Astrocyte (in vitro differentiated cells and primary cell): ENCODE measurements at regions not wholly inside any gene's neighbourhood (a gene's known extent, or its start where the extent isn't known, plus 50 kb on each side); places are given as distances from the start of the nearest gene placed in this dataset.

Experiments used
- DNase-seq: peaks from one replicate; pipeline ENCODE4 v3.0.0-alpha.2; 2010; ENCODE audit warnings: low read depth
- FAIRE-seq: peaks from 2 replicates; lab custom pipeline; 2011; peaks lifted over from hg19 to GRCh38; lab: Jason Lieb, UNC
- H2AFZ ChIP-seq: 2 replicates; pipeline ENCODE4 v1.6.0; 2012; ENCODE audit warnings: low read depth, low read length, inconsistent platforms
- H3K27ac ChIP-seq: 2 replicates; pipeline ENCODE4 v1.5.1; 2011; ENCODE audit warnings: low read depth, low read length, inconsistent platforms
- H3K27me3 ChIP-seq: 2 replicates; pipeline ENCODE4 v1.6.0; 2011; ENCODE audit warnings: low read length, inconsistent platforms; ENCODE audit not compliant: insufficient read depth
- H3K36me3 ChIP-seq: 2 replicates; pipeline ENCODE4 v1.5.1; 2011; ENCODE audit warnings: low read length, inconsistent platforms; ENCODE audit not compliant: insufficient read depth
- H3K4me1 ChIP-seq: 2 replicates; pipeline ENCODE4 v1.5.1; 2011; ENCODE audit warnings: low read length, inconsistent platforms; ENCODE audit not compliant: insufficient read depth
- H3K4me2 ChIP-seq: 2 replicates; pipeline ENCODE4 v1.6.0; 2012; ENCODE audit warnings: low read length, inconsistent platforms
- H3K4me3 ChIP-seq: 2 replicates; pipeline ENCODE4 v1.5.1; 2011; ENCODE audit warnings: low read depth, mild to moderate bottlenecking, low read length, inconsistent platforms; ENCODE audit not compliant: insufficient read depth
- H3K79me2 ChIP-seq: 2 replicates; pipeline ENCODE4 v1.6.0; 2012; ENCODE audit warnings: mild to moderate bottlenecking, low read length, inconsistent platforms; ENCODE audit not compliant: insufficient read depth
- H3K9ac ChIP-seq: 2 replicates; pipeline ENCODE4 v1.6.0; 2012; ENCODE audit warnings: mild to moderate bottlenecking, low read length, inconsistent platforms
- H3K9me3 ChIP-seq: 2 replicates; pipeline ENCODE4 v1.5.1; 2012; ENCODE audit warnings: low read depth, mild to moderate bottlenecking, low read length, inconsistent platforms; ENCODE audit not compliant: insufficient read depth
- H4K20me1 ChIP-seq: 2 replicates; pipeline ENCODE4 v1.6.0; 2012; ENCODE audit warnings: low read length, inconsistent platforms; ENCODE audit not compliant: insufficient read depth
- H3K27ac Mint-ChIP-seq: one replicate; pipeline ENCODE4 v1.8.0; 2021; ENCODE audit warnings: mild to moderate bottlenecking, mixed read lengths; ENCODE audit not compliant: unreplicated experiment
- H3K27me3 Mint-ChIP-seq: one replicate; pipeline ENCODE4 v1.8.0; 2021; ENCODE audit warnings: low read depth, mixed read lengths; ENCODE audit not compliant: unreplicated experiment
- H3K36me3 Mint-ChIP-seq: one replicate; pipeline ENCODE4 v1.8.0; 2021; ENCODE audit warnings: low read depth, mixed read lengths; ENCODE audit not compliant: unreplicated experiment
- H3K4me1 Mint-ChIP-seq: one replicate; pipeline ENCODE4 v1.8.0; 2021; ENCODE audit warnings: low read depth, mixed read lengths; ENCODE audit not compliant: unreplicated experiment
- H3K4me3 Mint-ChIP-seq: one replicate; pipeline ENCODE4 v1.8.0; 2021; ENCODE audit warnings: mild to moderate bottlenecking, moderate library complexity, mixed read lengths; ENCODE audit not compliant: unreplicated experiment
- H3K9me3 Mint-ChIP-seq: one replicate; pipeline ENCODE4 v1.8.0; 2021; ENCODE audit warnings: mild to moderate bottlenecking, mixed read lengths; ENCODE audit not compliant: unreplicated experiment
- CTCF ChIP-seq: IDR thresholded peaks from 2 replicates; pipeline ENCODE4 v1.5.1; 2011; ENCODE audit warnings: low read depth, mild to moderate bottlenecking, inconsistent platforms, low read length, moderate library complexity; ENCODE audit not compliant: insufficient read depth
- EZH2 ChIP-seq: IDR thresholded peaks from 2 replicates; pipeline ENCODE4 v1.6.1; 2012; ENCODE audit warnings: mild to moderate bottlenecking, low read length, inconsistent platforms; ENCODE audit not compliant: insufficient read depth

- Histone ChIP-seq H3K4me1 (no peaks in the 10 kb centered on the region), H3K27ac (no peak overlapping the region), H3K79me2 (no peaks in the 10 kb centered on the region), H4K20me1 (no peaks in the 10 kb centered on the region), H3K36me3 (no peaks in the 10 kb centered on the region), H3K4me3 (no peak overlapping the region), H3K4me2 (no peak overlapping the region), H3K9ac (no peak overlapping the region), H2AFZ (no peak overlapping the region), H3K27me3 (no peaks in the 10 kb centered on the region), H3K9me3 (no peaks in the 10 kb centered on the region)
- no peaks in the 10 kb centered on the region for H3K4me1 Mint-ChIP-seq
- peaks cover 5% of the 10 kb centered on the region for H3K36me3 Mint-ChIP-seq
- H3K27me3 Mint-ChIP-seq = peaks cover 7% of the 10 kb centered on the region
- H3K4me3 Mint-ChIP-seq = no peak overlapping the region
- TF ChIP-seq EZH2 (no peak), CTCF (no peak)
- peaks cover 7% of the 10 kb centered on the region for H3K9me3 Mint-ChIP-seq
- DNase-seq (no peak), FAIRE-seq (no peak)
- H3K27ac Mint-ChIP-seq = no peak overlapping the region
Measured at GRCh38 chr21:34261841-34262468, 101.9 kb upstream of the KCNE2 start.

DNA sequence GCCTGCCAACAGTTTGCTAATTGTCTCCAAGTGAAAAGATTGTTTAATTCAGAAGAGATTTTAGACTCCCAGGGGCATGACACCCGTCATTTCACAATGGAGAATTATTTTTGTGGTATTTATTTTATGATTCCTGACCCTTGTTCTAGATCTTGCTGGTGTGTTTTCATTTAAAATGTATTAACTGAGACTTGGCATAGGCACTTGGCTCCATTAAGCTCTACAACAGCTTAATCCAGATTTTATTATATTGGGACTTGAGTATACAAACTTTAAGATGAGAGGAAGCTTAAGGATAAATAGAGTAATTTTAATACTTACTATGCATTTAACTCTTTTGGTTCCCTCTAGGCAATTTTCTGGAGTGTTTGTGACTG is 101.3 kb upstream of the KCNE2 start:
- H3K79me2 ChIP-seq = no peaks in the 10 kb centered on the region
- no peaks in the 10 kb centered on the region for H3K9me3 ChIP-seq
- no peaks in the 10 kb centered on the region for H3K27me3 ChIP-seq
- Mint-ChIP-seq H3K27me3 (peaks cover 4% of the 10 kb centered on the region), H3K36me3 (peaks cover 5% of the 10 kb centered on the region), H3K9me3 (peaks cover 7% of the 10 kb centered on the region), H3K27ac (no peak overlapping the region), H3K4me3 (no peak overlapping the region), H3K4me1 (no peaks in the 10 kb centered on the region)
- H4K20me1 ChIP-seq = no peaks in the 10 kb centered on the region
- no peaks in the 10 kb centered on the region for H3K4me1 ChIP-seq
- no peaks in the 10 kb centered on the region for H3K36me3 ChIP-seq
- H3K27ac ChIP-seq = no peak overlapping the region
- FAIRE-seq = no peak
- TF ChIP-seq EZH2 (no peak), CTCF (no peak)
- H3K4me3 ChIP-seq = no peak overlapping the region
- no peak overlapping the region for H3K9ac ChIP-seq
- no peak for DNase-seq
- H3K4me2 ChIP-seq = no peak overlapping the region
- no peak overlapping the region for H2AFZ ChIP-seq

DNA sequence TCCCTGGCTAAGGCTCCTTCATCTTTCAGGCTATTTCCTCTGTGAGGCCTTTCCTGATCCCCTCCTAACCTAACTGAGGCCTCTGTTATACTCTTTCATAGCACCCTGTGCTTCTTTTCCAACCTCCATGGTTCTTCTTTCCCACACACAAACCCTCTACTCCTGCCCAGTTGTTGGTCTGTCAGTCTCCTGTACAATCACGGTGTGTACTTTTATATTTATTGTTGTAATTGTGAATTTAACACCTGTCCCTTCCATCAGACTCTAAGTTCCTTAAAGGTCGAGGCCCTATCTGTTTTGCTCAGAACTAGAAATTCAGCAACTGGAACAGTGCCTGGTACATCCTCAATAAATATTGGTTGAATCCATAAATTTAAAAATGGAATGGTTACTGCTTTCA is 100.2 kb upstream of the KCNE2 start:
- no peaks in the 10 kb centered on the region for H3K79me2 ChIP-seq
- H3K9ac ChIP-seq = no peak overlapping the region
- no peaks in the 10 kb centered on the region for H3K27me3 ChIP-seq
- H4K20me1 ChIP-seq = no peaks in the 10 kb centered on the region
- H3K36me3 ChIP-seq = no peaks in the 10 kb centered on the region
- H3K4me1 Mint-ChIP-seq = no peaks in the 10 kb centered on the region
- no peak overlapping the region for H3K27ac Mint-ChIP-seq
- FAIRE-seq (no peak), DNase-seq (no peak)
- H2AFZ ChIP-seq = no peak overlapping the region
- H3K36me3 Mint-ChIP-seq = peaks cover 5% of the 10 kb centered on the region
- H3K4me3 Mint-ChIP-seq = no peak overlapping the region
- no peaks in the 10 kb centered on the region for H3K4me1 ChIP-seq
- H3K27ac ChIP-seq = no peak overlapping the region
- no peaks in the 10 kb centered on the region for H3K9me3 ChIP-seq
- H3K4me3 ChIP-seq = no peak overlapping the region
- peaks cover 7% of the 10 kb centered on the region for H3K9me3 Mint-ChIP-seq
- H3K27me3 Mint-ChIP-seq = peaks cover 4% of the 10 kb centered on the region
- TF ChIP-seq CTCF = no peak
- TF ChIP-seq EZH2 = no peak
- no peak overlapping the region for H3K4me2 ChIP-seq
